ENCODE measurements at regions not wholly inside any gene's neighbourhood (a gene's known extent, or its start where the extent isn't known, plus 50 kb on each side); places are given as distances from the start of the nearest gene placed in this dataset.
A peak's percentile ranks its signal among the peaks of the same experiment; 100 is the strongest.

DNA sequence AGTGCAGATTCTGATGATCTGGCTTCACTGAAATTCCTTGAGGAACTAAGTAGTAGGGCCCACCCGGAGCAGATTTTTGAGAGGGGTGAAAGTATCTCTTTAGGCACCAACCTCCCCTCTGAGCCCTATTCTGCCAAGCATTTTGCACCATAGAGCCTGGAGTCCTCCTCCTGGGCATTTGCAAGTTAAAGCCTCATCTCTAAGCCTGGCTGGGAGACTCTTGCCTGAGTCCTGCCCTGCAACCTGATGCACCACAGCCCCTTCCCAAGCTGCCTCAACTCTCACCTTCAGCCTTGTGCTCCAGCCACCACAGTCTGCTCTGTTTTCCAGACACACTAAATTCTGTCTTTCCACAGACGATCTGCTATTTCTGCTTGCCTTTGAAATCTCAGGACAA, 79.6 kb upstream of the PKDCC start:
- no peak for DNase-seq
- intact Hi-C loops (cut with DNase I), result loop anchor here (10.0 kb wide), 2 partner anchors 77 to 93 kb away; partner anchors contain the start of gene PKDCC

DNA sequence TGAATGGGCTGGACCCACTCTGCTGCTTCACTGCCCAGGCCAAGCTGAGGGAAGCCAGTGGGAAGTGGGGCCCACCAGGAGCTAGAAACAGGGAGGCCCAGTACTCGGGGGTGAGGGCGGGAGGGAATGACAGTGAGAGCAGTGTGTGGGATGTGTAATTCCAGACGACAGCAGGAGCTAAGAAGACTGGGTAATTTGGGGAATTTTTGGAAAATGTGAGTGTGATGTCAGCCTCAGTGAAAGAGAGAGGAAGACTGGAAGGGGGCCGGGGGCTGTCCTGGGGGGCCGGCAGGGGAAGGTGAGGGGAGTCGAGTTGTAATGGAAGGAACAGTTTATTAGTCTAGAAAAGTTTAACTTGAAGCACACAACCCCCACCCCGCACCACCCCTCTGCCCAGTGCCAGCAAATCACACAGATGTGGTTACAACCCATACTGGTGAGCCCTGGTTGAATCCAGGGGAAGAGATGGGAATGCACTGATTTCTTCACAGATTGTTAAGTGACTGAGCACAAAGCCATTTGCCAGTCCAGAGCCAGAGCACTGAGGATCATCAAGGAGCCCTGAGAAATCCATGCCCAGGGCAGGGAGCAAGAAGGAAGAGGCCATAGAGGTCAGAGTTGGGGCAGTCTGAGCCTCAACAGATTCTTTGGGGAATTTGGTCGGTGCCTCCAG, 76.7 kb upstream of the PKDCC start:
- peak in 1 of 10 donors; percentile 27 for DNase-seq
- intact Hi-C loops (cut with DNase I), result no loop called here

DNA sequence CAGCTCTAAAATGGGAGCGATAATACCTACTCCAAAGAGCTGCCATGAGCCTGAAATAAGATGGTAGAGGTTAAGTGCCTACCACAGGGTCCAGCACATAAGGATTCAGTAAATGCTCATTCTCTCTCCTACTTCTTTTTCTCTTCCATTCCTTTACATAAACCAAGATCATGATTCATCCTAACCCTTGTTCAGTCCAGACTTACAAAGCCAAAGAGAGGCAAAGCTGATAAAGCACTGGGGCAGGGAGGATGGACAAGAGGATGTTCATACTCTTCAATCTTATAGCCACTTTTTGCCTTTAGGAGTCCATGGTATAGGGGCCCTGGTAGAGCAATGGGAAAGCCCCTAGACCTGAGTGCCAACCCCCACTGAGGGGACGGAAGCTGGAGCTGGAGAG, 75.6 kb upstream of the PKDCC start:
- no peak for DNase-seq
- intact Hi-C loops (cut with DNase I), result no loop called here

DNA sequence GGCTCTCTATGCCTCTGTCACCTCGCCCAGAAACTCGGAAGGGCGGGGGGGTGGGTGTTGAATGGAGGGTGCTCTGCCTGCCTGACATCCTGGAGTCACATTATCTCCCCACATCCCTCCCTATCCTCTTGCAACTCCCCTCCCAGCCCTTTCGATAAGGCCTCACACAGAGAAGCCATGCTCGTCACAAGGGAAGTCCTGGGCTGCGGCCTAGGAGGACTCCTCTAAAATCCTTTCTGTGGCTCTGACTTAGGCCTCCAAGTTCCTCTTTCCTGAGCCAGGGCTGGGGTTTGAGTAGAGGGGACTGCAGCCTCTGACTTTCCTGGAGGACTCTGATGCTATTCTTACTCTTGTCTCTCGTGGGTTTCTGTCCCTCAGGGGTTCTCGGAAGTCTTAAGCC, 75.0 kb upstream of the PKDCC start:
- intact Hi-C loops (cut with DNase I), result no loop called here
- DNase-seq, result no peak

DNA sequence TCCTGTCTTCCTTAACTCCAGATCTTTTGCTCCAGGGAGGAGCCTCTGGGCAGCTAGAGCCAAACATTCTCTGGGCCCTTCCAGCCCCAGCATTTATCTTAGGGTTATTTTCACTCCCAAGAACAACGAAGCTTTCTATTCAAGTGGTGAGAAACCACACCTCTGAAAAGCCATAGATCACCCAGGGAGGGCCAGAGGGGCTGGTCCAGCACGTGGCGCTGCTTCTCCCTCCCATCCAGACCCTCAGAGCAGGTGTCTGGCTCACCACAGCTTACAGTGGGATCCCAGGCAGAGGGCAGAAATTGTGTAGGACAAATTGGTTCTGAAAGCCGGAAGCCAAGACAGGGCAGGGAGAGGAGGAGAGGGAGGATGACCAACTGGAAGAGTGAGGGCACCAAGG, 74.0 kb upstream of the PKDCC start:
- no peak for DNase-seq
- intact Hi-C loops (cut with DNase I), result no loop called here

DNA sequence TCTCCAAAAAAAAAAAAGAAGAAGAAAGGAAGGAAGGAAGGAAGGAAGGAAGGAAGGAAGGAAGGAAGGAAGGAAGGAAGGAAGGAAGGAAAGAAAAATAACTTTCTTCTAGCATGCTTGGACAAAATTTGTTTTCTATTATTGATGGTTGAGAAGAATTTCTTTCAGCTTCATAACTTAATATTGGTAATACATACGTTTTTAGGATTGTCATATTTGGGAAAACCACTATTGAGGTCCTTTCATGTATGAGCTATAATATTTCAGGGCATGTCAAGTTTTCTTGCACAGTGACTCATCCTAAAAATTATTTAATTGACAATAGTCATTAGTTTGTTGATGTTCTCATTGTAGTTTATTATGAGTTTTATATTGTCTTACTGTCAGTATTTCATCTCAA, 66.4 kb upstream of the PKDCC start:
- DNase-seq, result no peak
- intact Hi-C loops (cut with DNase I), result no loop called here

DNA sequence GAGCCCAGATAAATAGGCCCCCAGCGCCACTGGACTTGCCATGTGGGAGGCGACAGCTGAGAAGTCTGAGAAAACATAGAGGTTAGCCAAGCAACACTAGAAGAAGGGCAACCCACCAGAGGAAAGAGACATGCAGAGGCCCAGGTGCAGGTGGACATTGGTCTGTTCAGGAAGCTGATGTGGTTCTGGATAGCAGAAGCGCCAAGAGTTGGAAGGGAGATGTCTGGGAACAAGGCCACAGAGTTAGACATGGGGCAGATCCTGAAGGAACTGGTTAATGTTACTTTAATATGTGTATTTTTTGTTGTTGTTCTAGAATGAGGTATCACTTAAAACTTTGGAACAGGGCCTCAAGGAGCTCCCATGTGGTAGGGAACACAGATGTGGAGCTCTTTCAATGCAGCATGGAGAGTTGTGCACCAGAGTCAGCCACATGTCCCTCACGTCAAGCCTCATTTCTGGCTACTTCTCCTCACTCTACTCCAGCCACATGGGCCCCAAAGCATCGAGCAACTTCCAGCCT, 62.2 kb upstream of the PKDCC start:
- DNase-seq, result no peak
- intact Hi-C loops (cut with DNase I), result no loop called here

DNA sequence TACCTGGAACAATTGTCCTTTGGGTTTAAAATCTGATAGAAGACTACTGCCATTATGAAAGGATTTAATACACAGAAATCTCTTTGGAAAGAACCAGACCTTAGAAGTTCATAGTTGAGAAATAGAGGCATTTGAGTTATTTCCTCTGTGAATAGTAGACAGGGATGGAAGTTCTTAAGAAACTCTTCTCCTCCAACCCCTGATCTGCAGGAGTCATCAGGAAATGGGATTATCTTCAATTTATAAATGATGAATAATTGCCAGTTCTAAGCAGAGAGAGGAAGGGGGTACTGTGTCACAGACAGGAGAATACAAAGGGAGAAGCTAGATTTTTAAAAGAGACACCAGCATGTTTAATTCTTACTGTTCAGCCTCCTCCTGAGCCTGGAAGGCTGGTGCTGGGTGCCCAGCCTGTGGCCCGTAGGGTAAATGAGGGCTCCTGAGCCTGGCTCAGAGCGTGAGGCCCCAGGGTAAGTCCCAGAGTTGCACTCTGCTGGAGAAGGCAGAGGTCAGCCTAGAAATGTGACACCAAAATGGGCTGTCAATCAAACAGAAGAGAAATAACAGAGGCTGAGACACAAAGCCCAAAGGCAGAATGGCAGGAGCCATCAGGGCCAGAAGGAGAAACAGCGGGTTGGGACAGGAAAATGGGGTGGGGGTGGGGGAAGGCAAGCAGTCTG, 58.2 kb upstream of the PKDCC start:
- DNase-seq, result no peak

DNA sequence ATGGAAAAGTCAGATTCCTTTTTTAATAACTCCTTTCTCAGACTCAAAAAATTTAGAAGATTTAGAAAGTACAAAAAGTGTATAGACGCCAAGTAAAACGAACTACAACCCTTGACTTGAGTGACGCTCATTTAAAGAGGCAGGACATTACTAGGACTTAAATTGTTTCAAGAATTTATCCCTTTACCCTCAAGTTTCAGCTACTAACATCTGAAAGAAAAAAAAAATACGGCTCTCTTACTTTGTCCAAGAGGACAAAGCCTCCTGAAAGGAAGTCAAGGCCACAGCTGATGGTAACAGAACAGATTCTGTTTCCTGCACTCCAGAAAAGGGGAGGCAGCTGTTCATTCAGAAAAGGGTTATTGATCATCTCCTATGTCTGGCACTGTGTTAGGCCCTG, 57.6 kb upstream of the PKDCC start:
- DNase-seq, result no peak
- intact Hi-C loops (cut with DNase I), result no loop called here

More for the DNA sequence above, 58.2 kb upstream of the PKDCC start:
- intact Hi-C loops (cut with DNase I), result no loop called here

DNA sequence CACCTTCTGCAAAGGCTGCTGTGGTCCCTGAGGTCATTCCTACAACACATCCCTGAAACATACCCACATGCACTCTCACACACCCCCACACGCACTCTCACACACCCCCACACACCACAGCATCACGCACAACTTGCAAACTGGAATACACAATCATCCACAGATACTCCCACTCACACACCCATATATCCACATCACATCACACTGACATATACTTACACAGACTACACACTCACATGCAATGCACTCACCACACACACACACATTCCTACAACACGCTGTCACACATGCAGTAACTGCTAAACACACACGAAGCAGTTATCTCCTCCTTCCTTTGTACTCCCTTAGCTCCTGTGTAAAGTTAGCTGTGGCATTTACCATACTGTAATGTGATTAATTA, 57.1 kb upstream of the PKDCC start:
- intact Hi-C loops (cut with DNase I), result no loop called here
- DNase-seq, result no peak

DNA sequence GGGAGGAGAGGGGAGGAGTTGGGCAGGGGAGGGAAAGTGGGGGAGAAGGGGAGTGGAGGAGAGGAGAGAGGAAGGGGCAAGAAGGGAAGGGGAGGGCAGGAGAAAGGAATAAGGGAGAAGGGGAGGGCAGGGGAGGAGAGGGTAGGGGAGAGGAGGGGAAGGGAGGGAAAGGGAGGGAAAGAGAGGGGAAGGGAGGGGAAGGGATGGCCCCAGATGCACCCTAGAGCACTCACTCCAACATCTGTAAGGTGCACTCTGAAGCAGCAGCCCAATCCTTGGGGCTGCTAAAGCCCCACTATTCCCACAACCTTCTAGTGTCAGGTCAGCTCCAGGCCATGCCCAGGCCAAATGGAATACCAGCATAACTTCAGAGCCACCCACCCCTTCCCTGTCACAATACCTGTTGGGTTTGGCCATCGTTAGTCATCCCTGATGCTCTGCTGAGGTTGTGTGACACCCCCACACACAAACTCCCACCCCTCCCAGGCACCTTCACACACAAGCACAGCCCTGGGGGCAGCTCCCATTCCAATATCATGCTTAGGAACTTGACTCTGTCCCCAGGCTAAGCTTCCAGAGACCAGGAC, 55.7 kb upstream of the PKDCC start:
- no peak for DNase-seq
- intact Hi-C loops (cut with DNase I), result no loop called here

DNA sequence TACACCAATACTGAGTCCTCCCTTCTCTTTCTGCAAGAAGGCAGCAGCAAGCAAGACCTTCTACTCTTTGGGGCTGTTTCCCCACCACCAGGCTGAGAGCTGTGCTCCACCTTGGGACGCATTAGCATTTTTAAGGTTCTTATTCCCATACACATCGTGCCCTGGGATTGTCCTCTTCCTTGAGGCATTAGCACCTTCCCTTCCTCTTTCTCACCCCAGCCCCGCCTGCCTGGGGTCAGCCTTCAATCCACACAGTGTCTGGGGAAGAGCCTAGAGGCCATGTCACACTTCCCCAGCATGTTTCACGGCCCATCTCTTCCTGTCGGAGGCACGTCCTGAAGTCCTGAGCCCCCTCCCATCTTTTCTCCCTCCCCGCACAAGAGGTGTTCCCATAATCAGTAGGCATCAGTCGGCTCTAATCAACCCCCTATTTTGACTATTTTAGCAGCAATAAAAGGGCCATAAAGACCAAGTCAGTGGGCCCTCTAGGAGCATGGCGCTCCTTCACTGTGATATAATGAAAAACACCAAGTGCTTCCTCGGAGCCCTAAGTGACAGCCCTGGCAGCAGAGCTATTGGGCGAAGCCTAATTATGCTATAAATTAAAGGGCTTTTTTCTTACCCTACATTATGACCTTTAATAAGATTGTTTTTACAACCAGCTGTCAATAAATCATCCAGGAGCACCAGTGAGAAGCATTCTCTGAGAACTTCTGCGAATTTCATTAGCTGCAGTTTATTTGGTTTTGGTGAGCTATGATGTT, 55.0 kb upstream of the PKDCC start:
- intact Hi-C loops (cut with DNase I), result no loop called here
- no peak for DNase-seq

DNA sequence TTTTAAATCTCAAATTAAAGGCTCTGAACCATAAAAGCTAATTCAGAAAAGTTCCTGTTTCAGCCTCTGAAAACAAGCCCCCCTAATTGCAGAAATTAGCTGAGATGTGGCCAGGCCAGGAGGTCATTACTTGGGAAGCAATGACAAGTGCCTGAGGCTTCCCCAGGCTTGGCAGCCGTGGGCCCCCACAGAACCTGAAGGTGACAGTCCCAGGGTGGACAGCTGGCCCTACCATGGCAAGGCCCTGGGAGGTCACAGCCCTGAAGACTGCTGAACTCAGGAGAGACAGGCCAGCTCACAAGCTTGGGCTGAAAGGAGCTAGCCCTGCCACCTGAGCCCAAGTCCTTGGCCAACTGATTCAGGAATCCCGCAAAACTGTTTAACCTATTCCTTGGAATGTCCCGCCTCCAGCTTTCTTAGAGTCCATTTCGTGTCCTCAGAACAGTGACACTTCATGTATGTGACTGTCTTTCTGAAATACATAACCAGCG, 54.3 kb upstream of the PKDCC start:
- DNase-seq, result no peak

DNA sequence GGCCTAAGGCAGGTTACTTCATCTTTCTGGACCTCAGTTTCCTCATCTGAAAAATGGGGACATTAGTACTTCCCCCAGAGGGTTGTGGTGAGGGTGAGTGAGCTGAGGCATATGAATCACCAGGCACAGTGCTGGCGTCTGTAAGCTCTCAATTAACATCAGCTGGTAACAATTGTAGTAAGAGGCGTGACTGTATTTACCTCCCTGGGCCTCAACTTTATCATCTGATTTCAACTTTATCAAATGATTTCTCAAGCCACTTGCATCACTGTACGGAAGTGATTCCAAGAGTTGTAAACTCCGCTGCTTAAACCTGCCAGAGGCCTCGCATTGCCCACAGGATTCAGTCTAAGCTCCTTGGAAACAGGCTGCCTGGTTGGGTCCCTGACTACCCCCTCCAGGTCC, 53.6 kb upstream of the PKDCC start:
- intact Hi-C loops (cut with DNase I), result no loop called here
- no peak for DNase-seq

More for the DNA sequence above, 54.3 kb upstream of the PKDCC start:
- intact Hi-C loops (cut with DNase I), result no loop called here

DNA sequence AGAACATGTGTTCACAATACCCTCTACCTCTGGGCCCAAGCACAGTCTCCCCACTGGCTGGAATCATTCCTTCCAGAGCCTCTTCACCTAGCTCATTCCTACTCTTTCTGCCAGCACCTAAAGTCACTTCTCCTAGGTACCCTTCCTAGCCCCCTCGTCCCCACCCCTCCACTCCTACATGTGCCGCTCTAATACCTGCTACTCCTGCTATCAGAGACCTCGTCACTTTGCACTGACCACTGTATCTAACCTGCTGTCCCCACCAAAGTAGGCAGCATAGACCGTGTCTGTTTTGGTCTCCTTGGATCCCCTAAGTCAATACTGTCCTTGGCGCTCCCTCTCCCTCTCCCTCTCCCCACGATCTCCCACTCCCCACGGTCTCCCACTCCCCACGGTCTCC, 53.2 kb upstream of the PKDCC start:
- no peak for DNase-seq
- intact Hi-C loops (cut with DNase I), result no loop called here

DNA sequence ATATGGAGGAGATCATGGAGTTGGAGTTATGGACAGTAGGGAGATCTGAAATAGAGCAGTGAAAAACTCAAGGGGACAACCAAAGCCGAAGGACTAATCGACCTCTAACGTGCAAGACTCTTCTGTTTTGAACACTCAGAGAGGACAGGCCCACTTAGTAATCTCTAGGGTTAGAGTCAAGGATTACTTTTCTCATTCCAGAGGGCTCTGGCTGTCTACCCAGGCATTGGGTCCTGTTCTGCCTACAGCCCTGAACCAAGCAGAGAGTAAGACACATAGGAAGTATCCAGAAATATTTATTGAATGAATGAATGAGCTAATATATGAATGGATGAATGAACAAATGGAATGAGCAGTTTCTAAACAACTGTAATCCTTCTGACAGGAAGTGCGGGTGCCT, 50.3 kb upstream of the PKDCC start:
- DNase-seq, result no peak
- intact Hi-C loops (cut with DNase I), result no loop called here
